Activated CD8-positive, alpha-beta memory T cell treated with anti-CD3 and anti-CD28 coated beads for 36 hours (primary cell): ENCODE measurements at regions not wholly inside any gene's neighbourhood (a gene's known extent, or its start where the extent isn't known, plus 50 kb on each side); places are given as distances from the start of the nearest gene placed in this dataset.

Source experiments
- CTCF ChIA-PET: fragments of 350-600 bp; sonication (Branson Sonifier 250); formaldehyde crosslinking; loops from one replicate; lab custom pipeline; 2021; ENCODE audit warnings: antibody characterized with exemption; lab: Charles Lee
- POLR2A ChIA-PET: fragments of 350-600 bp; sonication (Branson Sonifier 250); formaldehyde crosslinking; loops from one replicate; lab custom pipeline; 2021; ENCODE audit warnings: antibody characterized with exemption; lab: Charles Lee

DNA sequence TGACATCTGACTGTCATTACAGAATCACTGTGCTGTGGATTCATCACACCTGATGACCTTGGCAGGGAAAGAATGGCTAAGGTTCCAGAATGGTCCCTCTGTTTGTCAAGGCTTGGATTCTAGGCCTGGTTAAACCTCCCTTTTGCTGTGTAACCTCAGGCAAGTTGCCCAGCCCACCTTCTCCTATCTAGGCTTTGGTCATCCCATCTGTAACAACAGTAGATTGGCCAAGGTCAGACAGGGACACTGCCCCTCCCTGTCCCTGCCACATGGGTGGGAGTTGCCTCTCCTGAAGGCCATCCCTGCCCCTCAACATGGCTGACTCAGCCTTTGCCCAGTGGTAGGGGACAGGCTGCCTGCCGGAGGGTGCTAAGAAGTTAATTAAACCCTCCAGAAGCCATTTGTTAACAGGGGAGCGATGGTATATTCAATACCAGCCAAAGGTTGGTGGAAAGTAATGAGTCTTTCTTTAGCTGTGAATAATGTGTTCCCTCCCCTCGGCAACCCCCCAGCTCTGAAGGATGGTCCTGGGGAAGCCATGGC is 149.8 kb upstream of the PCBD1 start:
- CTCF ChIA-PET: no interaction called here
- POLR2A ChIA-PET: no interaction called here

DNA sequence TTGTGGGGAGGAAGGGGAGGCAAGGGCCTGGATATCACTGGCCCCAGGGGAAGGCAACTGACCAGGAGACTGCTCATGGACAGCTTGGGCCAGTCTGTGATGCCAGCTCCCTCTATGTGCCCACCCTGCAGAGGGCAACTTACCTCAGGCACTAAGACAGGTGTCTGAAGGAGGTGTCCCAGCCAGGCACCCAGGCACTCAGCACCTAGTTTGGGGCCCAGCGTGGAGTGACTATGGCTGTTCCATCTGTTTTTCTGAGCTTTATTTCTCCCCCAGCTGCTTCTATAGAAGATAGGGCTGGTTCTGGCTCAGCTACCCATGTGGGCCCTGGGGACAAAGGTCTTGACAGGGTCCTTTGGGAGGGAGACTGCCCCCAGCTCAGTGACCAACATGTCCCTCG is 150.6 kb upstream of the PCBD1 start:
- CTCF ChIA-PET: no interaction called here
- POLR2A ChIA-PET: no interaction called here

DNA sequence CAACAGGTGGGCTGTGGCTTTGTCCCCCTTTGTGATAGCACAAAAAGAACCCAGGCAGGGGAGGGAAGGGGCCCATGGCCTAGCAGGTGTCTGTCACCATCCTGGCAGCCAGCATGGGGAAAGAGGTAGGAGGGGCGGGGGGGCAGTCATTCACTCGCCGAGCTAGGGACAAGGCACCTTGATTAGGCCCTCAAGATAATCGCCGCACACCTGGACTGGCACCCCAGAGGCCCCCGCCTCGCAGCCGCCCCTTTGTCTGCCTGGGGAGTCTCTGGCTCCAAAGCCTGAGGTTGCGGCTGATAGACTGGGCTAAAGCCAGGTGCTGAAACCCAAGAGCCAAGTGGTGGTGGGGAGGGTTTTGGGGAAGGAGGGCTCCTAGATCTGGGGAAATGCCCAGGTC is 151.2 kb upstream of the PCBD1 start:
- CTCF ChIA-PET: no interaction called here
- POLR2A ChIA-PET: no interaction called here

- POLR2A ChIA-PET: no interaction called here
- CTCF ChIA-PET: no interaction called here
These were observed 152.0 kb upstream of the PCBD1 start for GRCh38 chr10:71040343-71040742.

GRCh38 chr10:71040846-71041605 is 152.7 kb upstream of the PCBD1 start:
- CTCF ChIA-PET: no interaction called here
- POLR2A ChIA-PET: no interaction called here

DNA sequence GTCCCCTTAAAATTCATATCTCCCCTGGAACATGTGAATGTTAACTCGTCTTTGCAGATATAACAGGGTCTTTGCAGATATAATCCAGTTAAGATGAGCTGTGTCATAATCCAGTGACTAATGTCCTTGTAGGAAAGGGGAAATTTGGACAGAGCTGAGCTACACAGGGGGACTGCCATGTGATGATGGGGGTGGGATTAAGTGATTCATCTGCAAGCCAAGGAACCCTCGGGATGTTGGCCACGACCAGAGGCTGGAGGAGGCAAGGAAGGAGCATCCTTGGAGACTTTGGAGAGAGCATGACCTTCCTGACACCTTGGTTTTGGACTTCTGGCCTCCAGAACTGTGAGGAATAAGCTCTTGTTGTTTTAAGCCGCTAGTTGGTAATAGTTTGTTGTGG is 153.9 kb upstream of the PCBD1 start:
- POLR2A ChIA-PET: no interaction called here
- CTCF ChIA-PET: no interaction called here

GRCh38 chr10:71042699-71043098 is 154.3 kb upstream of the PCBD1 start:
- CTCF ChIA-PET: no interaction called here
- POLR2A ChIA-PET: no interaction called here

DNA sequence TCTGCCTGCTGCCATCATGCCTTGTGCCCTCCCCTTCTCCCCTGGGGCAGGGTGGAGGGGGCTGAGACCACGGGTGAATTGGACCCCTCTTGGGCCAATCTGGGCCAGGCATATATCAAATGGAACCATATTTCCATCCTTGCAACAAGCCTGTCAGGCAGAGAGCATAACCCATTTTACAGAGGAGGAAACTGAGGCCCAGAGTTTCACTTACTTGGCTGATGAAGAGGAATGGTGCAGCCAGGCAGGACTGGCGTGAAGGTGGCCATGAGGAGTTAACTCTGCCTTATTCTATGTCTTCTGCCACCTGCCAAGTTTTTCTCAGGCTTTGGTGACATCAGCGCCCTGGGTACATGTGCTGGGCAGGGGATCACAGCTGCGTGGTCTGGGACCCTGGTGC is 155.5 kb upstream of the PCBD1 start:
- CTCF ChIA-PET: no interaction called here

GRCh38 chr10:71044720-71045119 is 156.4 kb upstream of the PCBD1 start:
- ChIA-PET POLR2A (no interaction called here), CTCF (no interaction called here)

More for the DNA sequence above, 155.5 kb upstream of the PCBD1 start:
- POLR2A ChIA-PET: no interaction called here

GRCh38 chr10:71045204-71045809 is 156.9 kb upstream of the PCBD1 start:
- POLR2A ChIA-PET: no interaction called here

GRCh38 chr10:71045936-71046335 is 157.6 kb upstream of the PCBD1 start:
- ChIA-PET POLR2A (no interaction called here), CTCF (no interaction called here)

More at GRCh38 chr10:71045204-71045809, 156.9 kb upstream of the PCBD1 start:
- CTCF ChIA-PET: no interaction called here

DNA sequence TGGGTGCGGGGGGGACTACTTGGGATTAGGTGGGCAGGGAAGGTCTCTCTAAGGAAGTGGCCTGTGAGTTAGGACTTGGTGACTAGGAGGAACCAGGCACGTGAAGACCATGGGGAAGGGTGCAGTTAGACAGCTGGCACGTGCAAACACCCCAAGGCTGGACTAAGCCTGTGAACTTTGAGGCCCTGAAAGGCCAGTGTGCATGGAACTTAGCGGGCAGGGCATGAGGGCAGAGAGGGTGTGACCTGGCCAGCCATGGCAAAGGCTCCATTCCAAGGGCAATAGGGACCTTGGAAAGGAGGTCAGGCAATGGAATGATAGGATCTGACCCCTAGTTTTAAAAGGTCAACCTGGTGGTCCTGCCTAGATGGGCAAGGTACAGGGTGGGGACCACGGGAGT is 158.4 kb upstream of the PCBD1 start:
- ChIA-PET POLR2A (no interaction called here), CTCF (no interaction called here)

GRCh38 chr10:71048971-71049615 is 160.7 kb upstream of the PCBD1 start:
- CTCF ChIA-PET: no interaction called here
- POLR2A ChIA-PET: no interaction called here

- POLR2A ChIA-PET: no interaction called here
- CTCF ChIA-PET: no interaction called here
These were observed 161.6 kb upstream of the PCBD1 start for GRCh38 chr10:71049994-71050393.

- CTCF ChIA-PET: no interaction called here
- POLR2A ChIA-PET: no interaction called here
These were observed 160.2 kb upstream of the UNC5B start for GRCh38 chr10:71052076-71052660.

GRCh38 chr10:71052708-71053107 is 159.7 kb upstream of the UNC5B start:
- CTCF ChIA-PET: no interaction called here
- POLR2A ChIA-PET: no interaction called here

- ChIA-PET CTCF (interaction anchor here (0.8 to 0.9 kb wide), 2 partner anchors 10 to 825 kb away, joined by 3 to 4 read pairs; no protein-coding TSS in a partner anchor), POLR2A (no interaction called here)
These were observed 159.0 kb upstream of the UNC5B start for GRCh38 chr10:71053169-71053895.

DNA sequence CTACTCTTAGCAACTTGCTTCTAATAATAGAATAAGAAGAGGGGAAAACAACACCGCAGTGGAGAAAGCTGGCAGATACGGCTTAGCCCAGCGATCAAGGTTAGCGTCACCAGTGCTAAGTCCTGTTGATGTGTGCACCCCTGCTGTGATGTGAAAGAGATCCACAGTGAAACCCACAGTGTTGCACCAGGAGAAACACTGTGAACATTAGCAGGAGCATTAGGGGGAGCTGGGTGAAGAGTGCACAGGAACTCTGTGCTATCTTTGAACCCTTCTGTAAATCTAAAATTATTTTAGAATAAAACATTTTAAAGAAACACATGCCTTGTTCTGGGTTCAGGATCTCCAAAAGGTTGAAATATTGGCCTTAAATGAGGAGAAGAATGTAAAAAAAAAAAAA is 154.1 kb upstream of the UNC5B start:
- CTCF ChIA-PET: no interaction called here
- POLR2A ChIA-PET: interaction anchor here (0.6 kb wide), 1 partner anchor 83 kb away, joined by 4 read pairs; no protein-coding TSS in a partner anchor

GRCh38 chr10:71059054-71059818 is 153.1 kb upstream of the UNC5B start:
- ChIA-PET POLR2A (interaction anchor here (0.6 kb wide), 1 partner anchor 82 kb away, joined by 4 read pairs; no protein-coding TSS in a partner anchor), CTCF (no interaction called here)
